ENCODE measurements at regions not wholly inside any gene's neighbourhood (a gene's known extent, or its start where the extent isn't known, plus 50 kb on each side); places are given as distances from the start of the nearest gene placed in this dataset.

DNA sequence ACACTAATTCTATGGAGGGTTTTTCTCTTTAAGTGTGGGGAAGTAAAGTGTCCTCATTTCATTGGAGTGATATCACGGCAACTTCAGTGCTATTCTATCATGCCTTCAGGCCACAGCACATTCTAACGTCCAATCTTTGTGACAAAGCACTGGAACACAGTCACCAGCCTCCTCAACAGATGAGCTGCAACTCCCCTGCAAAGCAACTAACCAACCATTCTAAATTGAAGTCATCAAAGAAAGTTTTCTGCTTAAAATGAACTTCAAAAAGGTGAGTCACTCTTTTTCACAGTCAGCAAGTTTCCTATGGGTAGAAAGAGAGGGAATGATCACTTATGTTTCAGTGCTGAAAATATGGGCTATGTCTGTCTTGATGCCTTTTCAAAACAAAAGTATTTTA lies 190.8 kb downstream of the ELAVL2 start:
- no peak overlapping the region for H3K4me3 ChIP-seq (ENCODE audit: insufficient read depth, low read length, poor library complexity, severe bottlenecking)
- no peak overlapping the region for H3K9ac ChIP-seq (ENCODE audit: low read length)
- H3K36me3 ChIP-seq (ENCODE audit: low read length): no peaks in the 10 kb centered on the region
- H2AFZ ChIP-seq (ENCODE audit: low read depth, low read length, severe bottlenecking): no peak overlapping the region
- H3K4me2 ChIP-seq (ENCODE audit: low read depth, low read length, poor library complexity, severe bottlenecking): no peak overlapping the region
- no peak overlapping the region for H3K27ac ChIP-seq (ENCODE audit: low read depth, low read length)
- H3K27me3 ChIP-seq (ENCODE audit: low read length): no peaks in the 10 kb centered on the region
- TF ChIP-seq CTCF (IDR thresholded peaks at IDR 0.05; ENCODE audit: insufficient read depth, low read length, poor library complexity, severe bottlenecking) (no peak), EZH2phosphoT487 (conservative IDR thresholded peaks at IDR 0.05; ENCODE audit: low read length) (no peak)
- H3K79me2 ChIP-seq (ENCODE audit: insufficient read depth, low read length): no peaks in the 10 kb centered on the region
- H4K20me1 ChIP-seq (ENCODE audit: low read depth, low read length): no peaks in the 10 kb centered on the region
- no peaks in the 10 kb centered on the region for H3F3A ChIP-seq (ENCODE audit: insufficient read depth)
- H3K9me3 ChIP-seq (ENCODE audit: insufficient read depth, low read length): no peaks in the 10 kb centered on the region
- no peaks in the 10 kb centered on the region for H3K9me2 ChIP-seq (replicated peaks; ENCODE audit: insufficient read depth, low read length)

DNA sequence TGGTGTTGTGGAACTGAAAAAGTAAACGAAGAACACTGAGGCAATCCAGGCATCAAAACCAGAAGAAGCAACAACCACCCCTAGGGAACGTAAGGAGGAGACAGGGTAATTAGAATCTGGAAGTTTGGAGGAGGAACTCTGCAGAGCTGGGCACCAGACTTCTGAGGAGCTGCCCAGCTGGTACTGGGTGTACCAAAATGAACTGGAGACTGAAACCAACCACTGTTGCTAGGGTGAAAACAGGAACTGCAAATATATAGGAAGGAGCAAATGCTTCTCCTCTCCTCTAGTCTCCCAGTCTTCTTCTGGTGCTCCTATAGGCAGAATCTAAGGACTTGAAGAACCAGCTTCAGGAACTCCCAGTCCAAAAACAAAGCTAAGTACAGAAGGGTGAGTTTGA lies 189.8 kb downstream of the ELAVL2 start:
- no peaks in the 10 kb centered on the region for H3K9me2 ChIP-seq (replicated peaks; ENCODE audit: insufficient read depth, low read length)
- H3K79me2 ChIP-seq (ENCODE audit: insufficient read depth, low read length): no peaks in the 10 kb centered on the region
- H3K9me3 ChIP-seq (ENCODE audit: insufficient read depth, low read length): no peaks in the 10 kb centered on the region; the same call in 1 of the 2 replicates
- H3K27ac ChIP-seq (ENCODE audit: low read depth, low read length): no peak overlapping the region
- H3K4me3 ChIP-seq (ENCODE audit: insufficient read depth, low read length, poor library complexity, severe bottlenecking): no peak overlapping the region
- TF ChIP-seq EZH2phosphoT487 (conservative IDR thresholded peaks at IDR 0.05; ENCODE audit: low read length) (no peak), CTCF (IDR thresholded peaks at IDR 0.05; ENCODE audit: insufficient read depth, low read length, poor library complexity, severe bottlenecking) (no peak)
- H3K4me2 ChIP-seq (ENCODE audit: low read depth, low read length, poor library complexity, severe bottlenecking): no peak overlapping the region
- H4K20me1 ChIP-seq (ENCODE audit: low read depth, low read length): no peaks in the 10 kb centered on the region
- H3F3A ChIP-seq (ENCODE audit: insufficient read depth): no peaks in the 10 kb centered on the region
- H3K9ac ChIP-seq (ENCODE audit: low read length): no peak overlapping the region
- H3K36me3 ChIP-seq (ENCODE audit: low read length): no peaks in the 10 kb centered on the region
- H2AFZ ChIP-seq (ENCODE audit: low read depth, low read length, severe bottlenecking): no peak overlapping the region
- no peaks in the 10 kb centered on the region for H3K27me3 ChIP-seq (ENCODE audit: low read length)

GRCh38 chr9:23638011-23638410 lies 188.0 kb downstream of the ELAVL2 start:
- Histone ChIP-seq H3K27me3 (ENCODE audit: low read length) (no peaks in the 10 kb centered on the region), H3F3A (ENCODE audit: insufficient read depth) (no peaks in the 10 kb centered on the region), H3K9ac (ENCODE audit: low read length) (no peak overlapping the region), H3K4me2 (ENCODE audit: low read depth, low read length, poor library complexity, severe bottlenecking) (no peak overlapping the region), H2AFZ (ENCODE audit: low read depth, low read length, severe bottlenecking) (no peak overlapping the region), H3K36me3 (ENCODE audit: low read length) (no peaks in the 10 kb centered on the region), H4K20me1 (ENCODE audit: low read depth, low read length) (no peaks in the 10 kb centered on the region), H3K9me3 (ENCODE audit: insufficient read depth, low read length) (no peaks in the 10 kb centered on the region; the same call in 1 of the 2 replicates), H3K27ac (ENCODE audit: low read depth, low read length) (no peak overlapping the region), H3K4me3 (ENCODE audit: insufficient read depth, low read length, poor library complexity, severe bottlenecking) (no peak overlapping the region), H3K9me2 (replicated peaks; ENCODE audit: insufficient read depth, low read length) (no peaks in the 10 kb centered on the region), H3K79me2 (ENCODE audit: insufficient read depth, low read length) (no peaks in the 10 kb centered on the region)
- no peak for TF ChIP-seq CTCF (IDR thresholded peaks at IDR 0.05; ENCODE audit: insufficient read depth, low read length, poor library complexity, severe bottlenecking)
- TF ChIP-seq EZH2phosphoT487 (conservative IDR thresholded peaks at IDR 0.05; ENCODE audit: low read length): no peak

Measured in SU-DHL-6 (cell line).